ENCODE measurements at regions not wholly inside any gene's neighbourhood (a gene's known extent, or its start where the extent isn't known, plus 50 kb on each side); places are given as distances from the start of the nearest gene placed in this dataset.
"Not testable (repeated sequence)": the region's sequence is repeated elsewhere in the genome, so short reads cannot be mapped to it uniquely, and the experiment has no call there.

DNA sequence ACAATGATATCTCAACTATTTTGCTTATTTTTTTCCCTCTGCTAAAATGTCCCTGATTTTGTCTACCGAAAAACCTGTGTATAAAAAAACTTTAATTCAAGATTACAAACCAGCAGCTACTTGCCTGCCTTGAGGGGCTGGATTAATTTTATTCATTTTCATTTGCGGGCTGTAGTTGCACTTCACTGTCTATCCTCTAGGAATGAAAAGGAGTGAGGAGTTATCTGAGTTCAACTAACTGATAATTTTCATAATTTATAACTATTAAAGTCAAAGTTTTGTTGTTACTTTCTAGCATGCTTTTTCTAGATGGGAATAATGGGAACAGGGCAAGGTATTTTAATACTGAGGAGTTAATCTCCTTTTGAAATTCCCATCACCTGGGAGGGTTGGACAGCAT, 50.3 kb upstream of the AGTPBP1 start:
- DNase-seq: not testable (repeated sequence)

DNA sequence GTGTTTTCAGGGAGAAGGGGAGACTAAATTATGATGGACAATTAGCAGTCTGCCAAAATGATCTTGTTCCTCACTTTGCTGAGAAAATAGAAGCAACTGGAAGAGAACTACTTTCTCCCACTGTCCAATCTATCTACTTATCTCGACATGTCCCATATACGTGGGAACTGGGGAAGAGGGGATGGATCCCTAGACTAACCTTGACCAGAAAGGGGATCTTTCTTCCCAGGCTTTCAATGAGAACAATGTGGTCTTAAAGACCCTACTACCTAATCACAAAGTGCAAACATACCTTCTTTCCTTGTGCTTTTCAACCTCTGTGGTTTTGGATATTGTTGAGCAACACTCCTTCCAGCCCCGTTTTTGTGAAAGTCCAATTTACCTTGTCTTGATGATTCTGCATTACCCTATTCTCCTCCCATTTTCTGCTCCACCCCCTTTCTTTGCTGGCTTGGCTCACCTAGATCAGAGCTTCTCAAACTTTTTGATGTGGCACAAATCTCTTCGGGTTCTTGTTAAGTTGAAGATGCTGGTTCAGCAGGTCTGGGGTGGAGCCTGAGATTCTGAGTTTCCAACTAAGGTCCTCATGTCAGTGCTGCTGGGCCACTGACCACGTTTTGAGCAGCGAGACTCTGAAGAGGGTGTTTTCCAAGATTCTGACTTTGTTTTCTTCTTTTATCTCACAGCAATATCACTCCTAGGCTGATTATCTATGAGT, 61.4 kb upstream of the AGTPBP1 start:
- DNase-seq: not testable (repeated sequence)

DNA sequence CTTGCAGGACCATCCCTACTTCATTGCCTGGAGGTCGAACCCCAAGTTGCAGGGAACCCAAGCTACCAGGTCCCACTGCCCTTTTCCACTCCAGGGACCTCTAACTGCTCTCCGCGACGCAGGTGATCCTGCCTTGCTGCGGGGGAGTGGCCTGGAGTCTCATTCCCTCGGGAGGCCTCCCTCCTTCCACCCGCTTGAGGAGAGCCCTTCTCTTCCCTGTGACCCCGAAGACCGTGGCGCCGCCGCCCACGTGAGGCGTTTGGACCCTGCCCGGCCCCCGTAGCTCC, 63.0 kb upstream of the AGTPBP1 start:
- DNase-seq: not testable (repeated sequence)

DNA sequence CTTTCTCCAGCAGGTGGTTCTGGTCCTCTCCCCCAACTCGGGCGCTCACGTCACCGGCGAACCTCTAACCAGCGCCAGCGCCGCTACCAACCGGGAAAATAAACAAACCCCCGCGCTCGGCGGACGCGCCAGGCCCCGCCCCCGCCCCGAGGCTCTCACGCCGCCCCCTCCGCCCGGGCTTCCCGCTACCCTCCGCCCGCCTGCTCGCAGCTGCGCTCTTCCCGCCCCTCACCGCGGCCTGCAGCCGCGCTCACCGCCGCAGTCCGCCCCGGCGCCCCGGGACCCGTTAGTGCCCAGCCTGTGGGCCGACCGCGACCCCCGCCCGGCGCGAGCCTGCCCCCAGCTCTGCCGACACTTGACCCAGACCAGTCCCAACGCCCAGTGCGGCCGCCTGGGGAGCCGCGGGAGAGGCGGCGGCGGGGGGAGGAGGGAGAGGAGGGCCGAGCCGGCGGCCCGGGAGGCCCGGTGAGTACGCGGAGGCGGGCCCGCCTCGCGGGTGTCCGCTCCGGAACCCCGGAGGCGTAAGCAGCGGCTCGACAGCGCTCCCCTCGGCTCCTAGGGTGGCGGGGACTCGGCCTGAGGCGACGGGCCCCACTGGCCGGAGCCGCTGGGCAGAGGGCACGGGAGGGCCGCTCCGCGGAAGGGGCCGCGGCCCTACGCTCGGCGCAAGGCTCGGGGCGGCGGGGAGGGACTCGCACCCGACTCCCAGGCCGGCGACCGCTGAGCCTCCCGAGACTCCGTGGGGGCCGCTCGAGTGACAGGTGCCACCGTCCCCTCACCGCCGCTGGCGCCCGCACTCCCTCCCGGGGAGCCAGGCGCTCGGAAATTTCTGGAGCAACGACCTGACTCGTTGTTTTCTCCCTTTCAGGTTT, 63.6 kb upstream of the AGTPBP1 start:
- peak; percentile 25 to 35 for DNase-seq

DNA sequence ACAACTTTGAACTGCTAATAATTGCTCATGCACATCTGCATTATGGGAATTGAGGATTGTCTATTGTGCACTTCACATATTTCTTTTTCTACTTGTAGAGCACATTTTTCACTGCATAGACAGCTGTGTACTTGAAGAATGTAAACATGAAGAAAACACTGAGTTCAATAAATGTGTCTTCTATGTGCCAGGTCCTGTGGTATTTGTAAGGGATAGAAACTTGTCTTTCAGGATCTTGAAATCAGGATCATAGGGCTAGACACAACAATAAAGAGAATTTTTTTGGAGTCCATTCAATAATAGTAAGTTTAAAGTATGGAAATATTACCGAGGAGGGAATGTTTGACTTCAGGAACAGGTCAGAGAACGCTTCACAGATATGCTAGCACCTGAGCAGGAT, 66.6 kb upstream of the AGTPBP1 start:
- not testable (repeated sequence) for DNase-seq

DNA sequence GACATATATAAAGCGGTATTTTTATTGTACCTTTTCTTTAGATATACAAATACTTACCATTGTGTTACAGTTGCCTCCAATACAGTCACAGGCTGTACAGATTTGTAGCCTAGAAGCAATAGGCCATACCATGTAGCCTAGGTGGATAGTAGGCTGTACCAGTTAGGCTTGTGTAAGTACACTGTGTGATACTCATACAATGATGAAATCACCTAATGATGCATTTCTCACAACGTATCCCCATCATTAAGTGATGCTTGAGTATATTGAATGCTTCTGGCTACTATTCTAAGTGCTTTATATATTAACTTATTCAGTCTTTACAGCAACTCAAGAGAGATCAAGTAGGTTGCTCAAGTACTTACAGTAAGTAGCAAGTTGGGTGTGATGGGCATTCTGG, 71.6 kb upstream of the AGTPBP1 start:
- DNase-seq: not testable (repeated sequence)

DNA sequence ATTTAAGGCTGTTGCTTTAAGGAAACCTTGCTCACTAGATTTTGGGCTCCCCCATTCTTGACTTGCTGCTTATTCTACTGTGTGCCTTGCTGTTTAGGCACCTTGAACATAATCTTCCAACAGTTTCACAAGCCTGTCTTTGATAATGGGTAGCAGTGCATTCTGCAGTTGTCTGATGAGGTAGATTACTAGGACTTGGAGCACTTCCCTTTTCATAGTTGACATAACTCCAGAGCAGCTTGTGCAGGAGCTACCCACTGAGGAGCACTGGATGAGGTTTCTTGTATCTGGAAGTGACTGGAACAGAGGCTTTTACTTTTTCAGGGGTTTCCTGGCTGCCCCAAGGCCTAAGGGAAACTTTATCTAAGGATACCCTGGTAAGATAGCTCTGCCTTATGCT, 73.0 kb upstream of the AGTPBP1 start:
- peak in 1 of 2 experiments; percentile 11 for DNase-seq

DNA sequence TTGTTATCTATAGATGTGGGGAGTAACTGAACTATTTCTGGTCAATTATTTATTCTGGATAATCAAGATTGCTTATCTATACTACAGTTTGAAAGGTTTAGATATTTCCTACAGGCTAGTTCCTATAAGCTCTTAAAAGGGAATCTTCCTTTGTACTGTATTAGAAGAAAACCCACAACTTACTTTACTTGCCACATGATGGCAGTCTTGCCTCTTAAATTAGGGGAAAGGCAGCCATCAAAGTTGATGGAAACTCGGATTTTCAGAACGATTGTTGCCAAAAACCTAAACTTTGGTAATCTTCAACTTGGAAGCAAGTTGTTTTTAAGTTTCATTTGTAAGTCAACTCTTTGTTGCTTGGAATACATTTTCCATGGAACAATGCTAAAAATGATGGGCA, 77.2 kb upstream of the AGTPBP1 start:
- DNase-seq: peak; percentile 36 to 74

DNA sequence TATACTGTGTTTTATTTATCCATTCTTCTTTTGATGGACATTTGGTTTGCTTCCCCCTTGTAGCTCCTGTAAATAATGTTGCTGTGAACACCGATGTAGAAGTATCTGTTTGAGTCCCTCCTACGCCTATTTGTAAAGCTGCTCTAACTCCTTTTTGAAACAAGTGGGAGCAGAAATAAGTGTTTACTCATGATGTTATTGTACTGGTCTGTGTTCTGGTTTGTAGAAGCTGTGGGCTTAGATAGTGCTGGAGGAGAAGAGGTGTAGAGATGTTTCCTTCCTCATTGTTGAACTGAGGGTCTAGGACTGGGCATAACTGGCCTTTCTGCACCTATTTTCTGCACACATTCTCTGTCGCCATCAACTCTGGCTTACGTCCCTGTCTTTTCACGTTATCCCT, 78.8 kb upstream of the AGTPBP1 start:
- DNase-seq: not testable (repeated sequence)

DNA sequence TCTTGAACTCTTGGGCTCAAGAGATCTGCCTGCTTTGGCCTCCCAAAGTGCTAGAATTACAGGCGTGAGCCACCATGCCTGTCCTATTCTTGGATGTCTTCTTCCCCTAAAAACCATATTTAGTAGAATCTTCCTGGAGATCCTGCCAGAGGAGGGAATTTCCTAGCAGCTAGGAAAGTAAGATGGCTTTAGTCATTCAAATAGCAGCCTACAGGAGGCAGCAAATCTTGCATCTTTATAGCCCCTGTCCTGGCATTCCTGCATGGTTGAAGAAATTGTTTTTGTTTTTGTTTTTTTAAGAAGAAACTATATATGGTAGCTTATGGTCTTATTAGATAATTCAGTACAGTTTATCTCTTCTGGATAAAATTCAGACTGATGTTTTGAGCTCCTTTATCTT, 83.2 kb upstream of the AGTPBP1 start:
- peak; percentile 4 to 32 for DNase-seq

DNA sequence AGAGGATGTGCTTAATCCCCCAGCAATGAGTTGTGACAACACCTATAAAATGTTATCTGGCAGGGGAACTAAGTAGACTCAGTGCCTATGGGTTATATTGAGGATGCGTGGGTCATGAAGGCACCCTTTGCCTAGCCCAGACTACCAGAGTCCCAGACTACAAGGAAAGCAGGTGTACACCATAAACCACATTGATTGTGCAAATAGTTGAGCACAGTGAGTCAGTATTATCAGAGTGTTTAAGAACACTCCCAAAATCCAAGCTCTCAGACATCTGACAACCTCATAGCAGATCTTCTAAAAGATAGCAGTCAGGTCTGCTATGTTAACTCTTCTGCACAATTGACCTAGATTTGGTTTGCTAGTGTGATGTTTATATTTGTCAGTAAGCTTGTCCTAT, 92.8 kb upstream of the AGTPBP1 start:
- DNase-seq: not testable (repeated sequence)

DNA sequence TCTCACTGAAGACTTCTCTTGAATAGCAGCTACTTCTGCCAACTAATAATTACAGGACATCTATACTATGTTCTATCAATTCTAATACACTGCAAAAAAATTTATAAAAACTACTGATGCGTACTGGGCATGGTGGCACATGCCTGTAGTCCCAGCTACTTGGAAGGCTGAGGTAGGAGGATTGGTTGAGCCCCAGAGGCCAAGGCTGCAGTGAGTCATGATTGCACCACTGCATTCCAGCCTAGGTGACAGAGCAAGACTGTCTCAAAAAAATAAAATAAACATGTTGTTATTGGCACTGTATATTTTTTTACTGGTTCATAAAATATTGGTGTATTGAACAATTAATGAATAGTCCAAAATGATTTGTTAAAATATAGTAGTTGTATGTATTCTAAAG, 97.0 kb upstream of the NAA35 start:
- not testable (repeated sequence) for DNase-seq

DNA sequence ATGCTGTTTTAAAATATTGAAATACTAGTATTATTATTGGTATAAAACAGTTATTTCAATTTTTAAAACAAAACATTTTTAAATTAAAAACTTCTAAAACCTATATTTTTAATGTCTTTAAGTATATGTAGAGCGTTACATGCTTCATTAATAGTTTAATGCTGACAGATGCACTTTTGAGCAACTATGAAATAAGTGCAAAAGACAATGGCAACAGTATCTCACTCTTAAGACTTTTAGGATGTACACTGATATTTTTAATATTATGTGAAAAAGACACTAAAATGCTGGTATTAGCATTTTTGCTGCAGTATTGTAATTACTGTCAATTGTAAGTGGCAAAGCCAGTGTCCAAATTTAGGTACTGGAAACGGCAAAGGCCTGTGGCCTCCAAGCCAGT, 93.2 kb upstream of the NAA35 start:
- DNase-seq: not testable (repeated sequence)

DNA sequence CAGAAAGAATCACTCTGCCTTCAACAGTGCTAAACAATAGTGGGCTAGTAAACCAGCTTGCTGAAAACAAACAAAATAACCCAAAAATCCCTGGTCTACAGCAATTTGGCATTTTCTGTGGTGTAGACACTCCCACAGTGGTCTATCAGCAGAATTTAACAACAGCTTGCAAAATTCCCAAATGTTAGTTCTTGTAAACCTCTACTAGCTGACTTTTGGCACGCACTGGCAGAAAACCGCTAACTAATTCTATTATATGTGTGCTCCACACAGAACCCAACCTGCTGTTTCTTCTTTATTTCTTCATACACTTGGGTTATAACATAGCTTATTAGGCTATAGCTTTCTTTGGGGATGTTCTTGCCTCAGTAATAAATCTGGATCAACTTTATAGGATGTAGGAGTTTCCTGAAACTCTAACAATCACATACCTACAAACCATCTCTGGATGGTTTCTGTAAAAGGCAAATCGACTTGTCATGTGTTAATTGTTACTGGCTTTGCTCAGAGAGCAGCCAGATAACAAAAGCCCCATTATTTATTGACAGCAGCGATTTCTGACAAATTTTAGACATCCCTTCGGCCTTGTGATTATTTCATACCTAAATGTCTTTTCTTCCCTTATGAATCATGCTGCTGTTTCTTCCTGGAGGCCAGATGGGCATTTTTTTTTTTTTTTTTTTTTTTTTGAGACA, 82.7 kb upstream of the NAA35 start:
- DNase-seq: no peak

DNA sequence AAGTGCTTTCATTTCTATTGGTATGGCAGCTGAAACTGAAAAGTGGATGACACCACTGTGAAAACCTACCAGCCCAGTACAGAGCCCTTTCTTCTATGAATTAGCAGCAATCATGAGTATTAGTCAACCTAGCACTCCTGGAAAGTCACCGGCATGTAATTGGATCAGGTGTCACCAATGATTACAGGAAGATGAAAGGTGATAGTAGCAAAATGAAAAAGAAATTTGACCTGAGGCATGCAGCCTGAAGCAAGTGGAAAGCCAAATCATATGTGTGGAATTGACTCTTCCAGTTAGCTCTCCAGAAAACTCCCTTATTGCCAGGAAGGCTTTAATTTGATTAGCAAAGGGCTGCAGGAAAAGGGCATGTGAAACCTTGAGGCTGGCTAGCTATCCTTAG, 81.2 kb upstream of the NAA35 start:
- DNase-seq: no peak

DNA sequence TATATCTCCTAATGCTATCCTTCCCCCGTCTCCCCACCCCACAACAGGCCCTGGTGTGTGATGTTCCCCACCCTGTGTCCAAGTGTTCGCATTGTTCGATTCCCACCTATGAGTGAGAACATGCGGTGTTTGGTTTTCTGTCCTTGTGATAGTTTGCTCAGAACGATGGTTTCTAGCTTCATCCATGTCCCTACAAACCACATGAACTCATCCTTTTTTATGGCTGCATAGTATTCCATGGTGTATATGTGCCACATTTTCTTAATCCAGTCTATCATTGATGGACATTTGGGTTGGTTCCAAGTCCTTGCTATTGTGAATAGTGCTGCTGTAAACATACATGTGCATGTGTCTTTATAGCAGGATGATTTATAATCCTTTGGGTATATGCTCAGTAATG, 79.1 kb upstream of the NAA35 start:
- not testable (repeated sequence) for DNase-seq

DNA sequence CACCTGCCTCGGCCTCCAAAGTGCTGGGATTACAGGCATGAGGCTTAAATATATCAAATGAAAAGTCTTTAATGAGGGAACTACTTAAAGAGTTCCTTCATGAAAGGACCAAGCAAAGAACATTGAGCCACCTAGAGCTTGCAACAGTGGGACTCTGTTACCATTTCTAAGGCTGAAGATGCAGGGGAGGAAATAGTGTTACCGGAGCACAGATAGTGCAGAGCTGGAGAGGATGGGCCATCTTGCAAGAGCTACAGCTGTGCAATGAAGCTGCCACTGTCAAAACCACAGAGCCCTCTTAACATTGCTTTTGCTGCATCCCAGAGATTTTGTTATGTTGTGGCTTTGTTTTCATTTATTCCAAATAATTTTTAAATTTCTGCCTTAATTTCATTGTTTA, 77.1 kb upstream of the NAA35 start:
- no peak for DNase-seq

DNA sequence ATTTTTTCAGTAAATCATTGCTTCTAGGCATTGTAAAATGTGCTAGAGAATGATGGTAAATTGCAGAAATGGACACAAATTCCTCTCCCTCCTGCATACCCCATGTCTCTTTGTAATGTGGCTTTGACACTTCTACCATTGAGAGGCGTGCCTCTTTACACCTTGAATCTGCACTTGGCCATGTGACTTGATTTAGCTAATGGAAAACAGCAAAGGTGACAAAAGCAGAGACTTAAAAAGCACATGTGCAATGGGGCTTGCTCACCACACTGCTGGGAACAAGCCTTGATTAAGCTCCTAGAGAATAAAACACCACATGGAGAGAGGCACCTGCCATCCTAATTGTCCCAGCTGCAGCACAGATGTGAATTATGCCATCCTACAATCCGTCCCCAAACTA, 69.9 kb upstream of the NAA35 start:
- no peak for DNase-seq

DNA sequence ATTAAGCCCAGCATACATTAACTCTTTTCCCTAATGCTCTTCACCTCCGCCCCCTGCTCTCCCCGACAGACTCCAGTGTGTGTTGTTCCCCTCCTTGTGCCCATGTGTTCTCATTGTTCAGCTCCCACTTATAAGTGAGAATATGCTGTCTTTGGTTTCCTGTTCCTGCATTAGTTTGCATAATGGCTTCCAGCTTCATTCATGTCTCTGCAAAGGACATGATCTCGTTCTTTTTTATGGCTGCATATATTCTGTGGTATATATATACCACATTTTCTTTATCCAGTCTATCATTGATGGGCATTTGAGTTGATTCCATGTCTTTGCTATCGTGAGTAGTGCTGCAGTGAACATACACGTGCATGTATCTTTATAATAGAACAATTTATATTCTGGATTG, 69.3 kb upstream of the NAA35 start:
- not testable (repeated sequence) for DNase-seq

DNA sequence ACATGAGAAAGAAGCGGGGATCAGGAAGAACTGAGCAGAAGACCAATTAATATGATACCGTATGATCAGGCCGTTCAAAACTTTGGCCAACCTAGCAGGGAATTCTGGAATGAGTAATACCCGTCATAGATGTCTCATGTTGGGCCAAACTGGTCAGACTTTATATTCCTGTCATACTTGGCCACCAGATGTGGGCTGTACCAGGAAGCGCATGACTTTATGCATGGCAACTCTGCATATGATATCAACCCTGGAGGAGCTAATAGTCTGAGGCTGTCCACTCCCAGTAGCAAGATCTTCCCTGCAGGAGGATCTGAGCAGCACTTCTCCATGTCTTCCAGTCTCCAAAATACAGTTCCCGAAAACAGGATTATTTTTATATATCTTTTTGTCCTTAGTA, 68.5 kb upstream of the NAA35 start:
- no peak for DNase-seq

DNA sequence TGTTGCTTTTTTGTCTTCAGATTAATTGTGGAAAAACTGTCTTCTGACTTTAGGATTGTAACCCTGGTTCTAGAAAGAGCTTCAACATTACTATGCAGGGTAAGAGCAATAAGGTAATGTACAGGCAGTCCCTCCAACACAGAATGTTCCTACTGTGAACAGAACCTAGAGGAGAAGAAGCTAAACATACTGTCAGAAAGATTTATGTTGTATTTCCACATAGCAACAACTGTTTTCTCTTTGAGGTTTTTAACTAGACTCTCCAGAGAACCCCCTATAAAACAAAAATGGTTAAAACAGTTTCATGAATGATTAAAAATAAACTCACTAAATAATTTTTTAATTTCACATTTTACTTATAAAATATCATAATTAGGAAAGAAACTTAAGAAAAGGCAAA, 64.3 kb upstream of the NAA35 start:
- no peak for DNase-seq

DNA sequence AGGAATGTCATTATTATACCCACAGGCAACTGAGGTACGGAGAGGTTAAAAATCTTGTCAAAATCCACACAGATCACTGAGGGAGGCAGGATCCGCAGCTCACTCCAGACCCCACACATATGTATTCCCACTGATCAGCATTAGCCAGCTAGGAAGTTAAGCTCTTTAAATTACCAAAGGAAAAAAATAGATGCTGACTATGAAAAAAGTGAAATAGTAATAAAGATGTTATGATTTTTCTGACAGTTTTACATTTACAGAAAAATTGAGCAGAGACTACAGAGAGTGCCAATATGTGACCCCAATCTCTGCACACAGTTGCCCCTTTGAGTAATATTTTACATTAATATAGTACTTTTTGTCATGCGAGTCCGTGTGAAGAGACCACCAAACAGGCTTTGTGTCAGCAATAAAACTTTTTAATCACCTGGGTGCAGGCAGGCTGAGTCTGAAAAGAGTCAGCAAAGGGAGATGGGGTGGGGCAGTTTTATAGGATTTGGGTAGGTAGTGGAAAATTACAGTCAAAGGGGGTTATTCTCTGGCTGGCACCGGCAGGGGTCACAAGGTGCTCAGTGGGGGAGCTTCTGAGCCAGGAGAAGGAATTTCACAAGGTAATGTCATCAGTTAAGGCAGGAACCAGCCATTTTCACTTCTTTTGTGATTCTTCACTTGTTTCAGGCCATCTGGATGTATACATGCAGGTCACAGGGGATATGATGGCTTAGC, 61.9 kb upstream of the NAA35 start:
- not testable (repeated sequence) for DNase-seq

DNA sequence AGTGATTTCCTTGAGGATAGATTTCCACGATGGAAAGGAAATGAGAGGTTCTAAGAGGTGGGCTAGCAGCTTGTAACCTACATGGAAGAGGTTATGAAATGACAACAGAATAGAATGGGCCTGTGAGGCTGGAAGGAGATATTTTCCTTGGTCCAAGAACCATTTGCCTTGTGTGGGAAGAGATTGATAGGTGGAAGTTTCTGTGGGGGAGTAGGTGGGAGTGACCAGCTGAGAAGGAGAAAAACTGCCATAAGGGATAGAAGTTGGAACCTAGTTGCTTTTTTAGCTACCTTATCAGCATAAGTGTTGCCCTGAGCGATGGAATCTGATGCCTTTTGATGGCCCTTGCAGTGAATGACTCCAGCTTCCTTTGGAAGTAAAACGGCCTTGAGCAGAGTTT, 60.4 kb upstream of the NAA35 start:
- not testable (repeated sequence) for DNase-seq
